ENCODE measurements at regions not wholly inside any gene's neighbourhood (a gene's known extent, or its start where the extent isn't known, plus 50 kb on each side); places are given as distances from the start of the nearest gene placed in this dataset.

DNA sequence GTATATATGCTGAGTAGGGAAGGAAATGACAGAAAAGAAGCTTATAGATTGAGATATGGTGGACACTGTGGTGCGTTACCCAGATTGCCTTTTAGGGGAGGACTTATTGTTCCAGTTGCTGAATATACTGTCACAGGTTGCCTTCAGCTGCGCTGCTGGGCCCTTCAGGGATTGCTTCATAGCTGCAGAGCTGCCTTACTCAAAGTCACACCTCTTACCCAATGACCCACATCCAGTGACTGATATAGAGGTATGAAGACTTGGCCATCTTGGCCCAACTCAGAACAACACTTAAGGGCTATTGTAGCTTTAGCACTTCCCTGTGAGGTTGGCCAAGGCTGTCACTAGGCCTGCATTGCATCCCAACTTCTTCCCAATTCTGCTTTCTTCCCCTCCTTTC is 63.4 kb upstream of the TMEM164 start:
- H3K4me3 ChIP-seq (ENCODE audit: severe bottlenecking): no peak overlapping the region
- no peaks in the 10 kb centered on the region for H3K9me3 ChIP-seq (ENCODE audit: severe bottlenecking)
- TF ChIP-seq, protein P1, sequence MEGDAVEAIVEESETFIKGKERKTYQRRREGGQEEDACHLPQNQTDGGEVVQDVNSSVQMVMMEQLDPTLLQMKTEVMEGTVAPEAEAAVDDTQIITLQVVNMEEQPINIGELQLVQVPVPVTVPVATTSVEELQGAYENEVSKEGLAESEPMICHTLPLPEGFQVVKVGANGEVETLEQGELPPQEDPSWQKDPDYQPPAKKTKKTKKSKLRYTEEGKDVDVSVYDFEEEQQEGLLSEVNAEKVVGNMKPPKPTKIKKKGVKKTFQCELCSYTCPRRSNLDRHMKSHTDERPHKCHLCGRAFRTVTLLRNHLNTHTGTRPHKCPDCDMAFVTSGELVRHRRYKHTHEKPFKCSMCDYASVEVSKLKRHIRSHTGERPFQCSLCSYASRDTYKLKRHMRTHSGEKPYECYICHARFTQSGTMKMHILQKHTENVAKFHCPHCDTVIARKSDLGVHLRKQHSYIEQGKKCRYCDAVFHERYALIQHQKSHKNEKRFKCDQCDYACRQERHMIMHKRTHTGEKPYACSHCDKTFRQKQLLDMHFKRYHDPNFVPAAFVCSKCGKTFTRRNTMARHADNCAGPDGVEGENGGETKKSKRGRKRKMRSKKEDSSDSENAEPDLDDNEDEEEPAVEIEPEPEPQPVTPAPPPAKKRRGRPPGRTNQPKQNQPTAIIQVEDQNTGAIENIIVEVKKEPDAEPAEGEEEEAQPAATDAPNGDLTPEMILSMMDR (IDR thresholded peaks at IDR 0.05; ENCODE audit: poor library complexity, severe bottlenecking): no peak
- ATAC-seq (ENCODE audit: low read depth) (no peak), DNase-seq (ENCODE audit: low spot score) (no peak)
- H3K4me1 ChIP-seq (ENCODE audit: insufficient read depth, poor library complexity, severe bottlenecking): no peaks in the 10 kb centered on the region
- H3K36me3 ChIP-seq (ENCODE audit: low read depth): no peaks in the 10 kb centered on the region
- H3K27me3 ChIP-seq (ENCODE audit: insufficient read depth, poor library complexity, severe bottlenecking): no peaks in the 10 kb centered on the region
- no peak overlapping the region for H3K27ac ChIP-seq (ENCODE audit: poor library complexity, severe bottlenecking)

DNA sequence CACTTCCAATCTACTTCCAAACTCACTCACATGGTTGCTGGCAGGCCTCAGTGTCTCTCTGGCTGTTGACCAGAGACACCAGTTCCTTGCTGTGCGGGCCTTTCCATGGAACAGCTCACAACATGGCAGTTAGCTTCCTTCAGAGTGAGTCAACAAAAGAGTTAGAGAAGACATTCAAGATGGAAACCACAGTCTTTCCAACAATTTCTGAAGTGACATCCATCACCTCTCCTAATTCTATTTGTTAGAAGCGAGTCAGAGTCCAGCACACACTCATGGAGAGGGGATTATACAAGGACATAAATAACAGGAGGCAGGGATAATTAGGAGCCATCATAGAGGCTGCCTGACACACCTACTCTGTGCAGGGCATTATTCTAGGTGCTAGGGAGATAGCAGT is 62.5 kb upstream of the TMEM164 start:
- DNase-seq (ENCODE audit: low spot score) (no peak), ATAC-seq (ENCODE audit: low read depth) (no peak)
- Histone ChIP-seq H3K4me1 (ENCODE audit: insufficient read depth, poor library complexity, severe bottlenecking) (no peaks in the 10 kb centered on the region), H3K27me3 (ENCODE audit: insufficient read depth, poor library complexity, severe bottlenecking) (no peaks in the 10 kb centered on the region), H3K4me3 (ENCODE audit: severe bottlenecking) (no peak overlapping the region), H3K36me3 (ENCODE audit: low read depth) (no peaks in the 10 kb centered on the region), H3K9me3 (ENCODE audit: severe bottlenecking) (no peaks in the 10 kb centered on the region), H3K27ac (ENCODE audit: poor library complexity, severe bottlenecking) (no peak overlapping the region)
- TF ChIP-seq, protein P1 (IDR thresholded peaks at IDR 0.05; ENCODE audit: poor library complexity, severe bottlenecking): no peak

- no peaks in the 10 kb centered on the region for H3K36me3 ChIP-seq (ENCODE audit: low read depth)
- TF ChIP-seq, protein P1 (IDR thresholded peaks at IDR 0.05; ENCODE audit: poor library complexity, severe bottlenecking): no peak
- no peak overlapping the region for H3K27ac ChIP-seq (ENCODE audit: poor library complexity, severe bottlenecking)
- H3K4me3 ChIP-seq (ENCODE audit: severe bottlenecking): no peak overlapping the region
- DNase-seq (ENCODE audit: low spot score): no peak
- ATAC-seq (ENCODE audit: low read depth): no peak
- no peaks in the 10 kb centered on the region for H3K27me3 ChIP-seq (ENCODE audit: insufficient read depth, poor library complexity, severe bottlenecking)
- H3K4me1 ChIP-seq (ENCODE audit: insufficient read depth, poor library complexity, severe bottlenecking): no peaks in the 10 kb centered on the region
- H3K9me3 ChIP-seq (ENCODE audit: severe bottlenecking): no peaks in the 10 kb centered on the region
These were observed 59.7 kb upstream of the TMEM164 start for GRCh38 chrX:109943092-109943739.

DNA sequence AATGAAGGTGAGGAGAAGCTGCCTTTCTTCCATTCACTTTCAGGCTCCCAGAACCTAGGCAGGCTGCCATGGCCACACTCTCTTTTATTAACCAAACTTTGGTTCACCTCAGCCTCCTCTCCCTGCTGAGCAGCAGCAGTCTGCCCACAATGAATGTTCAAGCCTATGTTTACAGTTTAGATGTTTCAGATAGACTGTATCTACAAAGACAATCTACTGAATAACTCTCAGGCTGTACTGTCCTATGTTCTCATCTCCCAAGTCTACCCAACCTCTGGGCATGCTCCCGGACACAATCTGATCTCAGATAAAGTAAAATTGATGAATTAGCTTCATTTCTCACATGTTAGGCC is 59.2 kb upstream of the TMEM164 start:
- DNase-seq (ENCODE audit: low spot score) (no peak), ATAC-seq (ENCODE audit: low read depth) (no peak)
- Histone ChIP-seq H3K4me3 (ENCODE audit: severe bottlenecking) (no peak overlapping the region), H3K4me1 (ENCODE audit: insufficient read depth, poor library complexity, severe bottlenecking) (no peaks in the 10 kb centered on the region), H3K36me3 (ENCODE audit: low read depth) (no peaks in the 10 kb centered on the region), H3K9me3 (ENCODE audit: severe bottlenecking) (no peaks in the 10 kb centered on the region), H3K27me3 (ENCODE audit: insufficient read depth, poor library complexity, severe bottlenecking) (no peaks in the 10 kb centered on the region), H3K27ac (ENCODE audit: poor library complexity, severe bottlenecking) (no peak overlapping the region)
- TF ChIP-seq, protein P1 (IDR thresholded peaks at IDR 0.05; ENCODE audit: poor library complexity, severe bottlenecking): no peak

GRCh38 chrX:109952050-109952449 is 50.9 kb upstream of the TMEM164 start:
- no peak overlapping the region for H3K27ac ChIP-seq (ENCODE audit: poor library complexity, severe bottlenecking)
- DNase-seq (ENCODE audit: low spot score) (no peak), ATAC-seq (ENCODE audit: low read depth) (no peak)
- TF ChIP-seq, protein P1 (IDR thresholded peaks at IDR 0.05; ENCODE audit: poor library complexity, severe bottlenecking): no peak
- no peaks in the 10 kb centered on the region for H3K36me3 ChIP-seq (ENCODE audit: low read depth)
- no peaks in the 10 kb centered on the region for H3K9me3 ChIP-seq (ENCODE audit: severe bottlenecking)
- H3K4me3 ChIP-seq (ENCODE audit: severe bottlenecking): no peak overlapping the region
- no peaks in the 10 kb centered on the region for H3K4me1 ChIP-seq (ENCODE audit: insufficient read depth, poor library complexity, severe bottlenecking)
- no peaks in the 10 kb centered on the region for H3K27me3 ChIP-seq (ENCODE audit: insufficient read depth, poor library complexity, severe bottlenecking)
